Fibroblast of skin of left biceps (primary cell): ENCODE measurements at regions not wholly inside any gene's neighbourhood (a gene's known extent, or its start where the extent isn't known, plus 50 kb on each side); places are given as distances from the start of the nearest gene placed in this dataset.
A peak's percentile ranks its signal among the peaks of the same experiment; 100 is the strongest.

Source experiments
- DNase-seq, 2 experiments: peaks; one replicate each; pipeline ENCODE4 v3.0.0-alpha.2; 2013; ENCODE audit warnings: low read depth in 2 of 2

DNA sequence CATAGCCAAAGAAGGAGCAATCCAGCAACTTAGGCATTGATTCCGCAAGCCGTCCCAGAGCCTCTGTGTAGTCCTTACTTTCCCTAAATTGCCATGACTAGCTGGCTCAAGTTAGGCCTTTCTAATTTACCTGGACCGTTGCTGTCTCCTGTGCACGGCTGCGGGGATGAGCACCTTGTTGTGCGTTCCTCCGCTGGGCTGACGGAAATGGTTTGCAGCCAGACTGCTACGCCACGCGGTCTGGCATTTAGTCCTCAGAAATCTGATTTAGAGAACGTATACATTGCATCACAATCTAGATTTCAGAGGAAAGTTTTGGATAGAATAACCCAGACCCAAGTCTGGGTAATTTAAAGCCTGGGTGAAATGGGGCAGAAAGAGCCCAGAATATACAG is 133.2 kb upstream of the ARHGAP5 start:
- no peak for DNase-seq

DNA sequence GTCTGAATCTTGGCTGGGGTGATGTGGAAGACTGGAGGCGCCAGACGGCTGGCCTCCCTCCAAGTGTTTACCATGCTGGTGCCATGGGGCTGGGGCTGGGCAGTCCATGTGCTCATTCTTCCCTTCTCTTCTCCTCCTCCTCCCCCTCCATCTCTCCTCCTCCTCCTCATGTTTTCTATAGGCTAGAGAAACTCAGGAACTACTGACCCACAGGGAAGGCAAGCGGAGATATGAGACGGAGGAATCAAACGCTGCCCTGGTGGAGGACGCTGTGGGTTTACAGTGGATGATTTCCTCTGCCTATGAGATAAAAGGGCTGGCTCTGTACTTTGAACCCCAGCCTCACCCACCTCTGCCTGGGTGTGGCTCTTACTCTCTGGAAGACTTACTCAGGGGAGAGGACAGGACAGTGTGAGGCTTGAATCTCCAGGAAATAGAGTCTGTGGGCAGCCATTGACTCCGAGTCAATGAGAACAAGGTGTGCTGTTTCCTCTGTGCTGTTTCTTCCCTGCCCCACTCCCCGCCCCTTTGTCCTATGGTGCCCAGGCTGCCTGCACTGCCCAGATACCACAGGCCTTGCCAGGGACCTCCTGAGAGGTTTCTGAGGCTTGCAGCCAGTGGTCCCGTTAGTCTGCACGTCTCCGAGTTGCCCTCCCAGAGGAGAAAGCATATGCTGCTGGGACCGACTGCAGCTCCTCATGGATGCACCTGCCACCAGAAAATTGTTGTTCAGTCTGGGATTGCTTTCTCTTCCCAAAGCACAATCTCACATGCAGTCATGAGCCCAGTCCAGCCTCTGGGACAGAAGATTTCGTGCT is 132.6 kb upstream of the ARHGAP5 start:
- DNase-seq = no peak

DNA sequence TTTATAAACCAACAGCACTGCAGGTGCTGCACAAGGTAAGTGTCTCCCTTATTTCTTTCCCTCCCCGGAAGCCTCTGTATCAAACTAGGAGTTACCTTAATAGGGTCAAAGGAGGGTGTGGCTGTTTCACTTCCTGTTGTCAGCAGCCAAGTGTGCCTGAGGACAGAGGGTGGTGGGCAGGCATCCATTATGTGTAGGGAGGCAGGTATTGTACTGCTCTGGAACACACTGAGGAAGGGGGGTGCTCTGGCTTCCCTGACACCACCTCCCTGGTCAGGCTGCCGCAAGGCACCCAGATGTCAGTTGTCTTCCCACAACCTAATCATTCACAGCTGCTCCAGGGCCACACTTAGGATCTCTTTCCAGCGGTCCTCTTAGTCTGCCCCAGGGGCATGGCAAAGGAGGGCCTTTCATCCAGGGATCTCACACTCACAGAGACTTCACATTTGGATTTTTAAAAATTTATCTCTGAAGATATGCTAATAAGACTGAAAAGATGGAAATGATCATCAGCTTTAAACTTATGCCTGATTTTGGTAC is 132.0 kb upstream of the ARHGAP5 start:
- DNase-seq = no peak

DNA sequence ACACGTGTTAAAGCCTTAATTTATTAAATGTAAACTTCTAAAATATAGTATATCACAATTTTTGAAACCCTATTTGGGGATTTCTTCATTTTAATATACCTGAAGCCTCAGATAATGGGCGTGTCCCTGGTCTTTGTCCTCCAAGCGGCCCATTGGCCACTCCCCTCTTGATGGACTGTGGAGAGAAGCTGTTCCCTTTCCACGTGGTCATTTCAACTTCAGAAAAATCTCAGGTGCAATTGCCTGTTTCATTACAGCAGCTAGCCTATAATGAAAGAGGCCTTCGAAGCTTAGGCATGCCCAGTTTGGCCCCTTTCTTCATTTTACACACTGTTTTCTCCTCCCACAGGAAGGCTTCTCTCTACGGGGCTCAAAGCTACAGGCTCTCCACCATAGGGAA is 131.4 kb upstream of the ARHGAP5 start:
- DNase-seq = no peak

DNA sequence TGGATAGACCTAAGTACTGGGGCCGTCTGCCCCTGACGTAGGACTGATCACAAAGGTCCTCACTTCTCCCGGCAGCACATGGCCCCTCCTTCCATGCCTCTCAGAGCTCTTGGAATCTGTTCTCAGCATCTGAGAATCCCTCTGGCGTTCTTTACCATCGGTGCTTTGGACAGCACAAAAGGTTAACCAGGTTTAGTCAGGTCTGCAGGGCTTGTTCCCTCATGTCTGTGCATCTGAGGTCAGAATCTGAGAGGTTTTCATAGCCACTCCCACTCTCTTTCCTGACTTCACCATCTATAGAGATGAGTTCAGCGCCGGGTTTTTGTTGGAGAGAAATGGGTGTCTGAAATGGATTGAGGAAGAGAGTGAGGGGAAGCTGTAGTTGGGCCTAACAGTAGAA is 130.0 kb upstream of the ARHGAP5 start:
- no peak for DNase-seq

DNA sequence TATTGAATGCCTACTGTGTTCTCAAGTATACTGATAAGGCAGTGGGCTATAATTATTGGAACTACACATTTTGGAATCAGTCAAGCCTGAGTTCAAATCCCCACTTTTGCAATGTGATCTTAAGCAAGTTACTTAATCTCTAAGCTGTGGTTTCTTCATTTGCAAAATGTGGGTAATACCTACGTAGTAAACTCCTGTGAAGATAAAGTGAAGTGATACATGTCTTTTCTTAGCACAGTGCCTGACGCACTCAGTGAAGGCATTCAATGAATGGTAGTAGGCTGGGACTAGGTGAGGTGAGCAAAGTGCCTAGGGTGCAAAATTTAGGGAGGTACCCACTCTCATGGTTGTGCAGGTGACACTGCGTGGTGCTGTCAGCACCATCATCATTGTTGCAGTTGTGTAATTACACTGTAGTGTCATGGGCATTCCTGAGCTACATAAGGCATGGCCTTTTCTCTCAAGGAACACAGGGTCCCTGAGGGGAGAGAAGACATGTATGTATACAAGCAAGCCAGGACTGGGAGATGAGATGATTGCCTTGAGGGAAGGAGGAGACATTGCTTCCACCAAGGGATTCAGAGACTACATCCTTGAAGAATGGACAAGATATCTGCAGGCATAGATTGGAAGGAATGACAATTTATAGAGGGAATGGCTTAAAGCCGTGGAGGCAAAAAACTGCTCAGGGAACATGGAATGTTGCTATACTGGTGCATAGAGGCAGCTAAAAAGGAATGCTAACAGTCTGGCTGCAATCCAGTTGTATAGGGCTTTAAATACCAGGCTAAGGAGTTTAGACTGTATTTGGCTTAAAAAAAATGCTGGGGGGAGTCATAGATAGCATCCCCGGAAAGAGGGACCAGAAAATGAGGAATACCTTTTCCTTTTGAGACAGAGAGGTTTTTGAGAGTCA is 129.2 kb upstream of the ARHGAP5 start:
- DNase-seq = no peak

DNA sequence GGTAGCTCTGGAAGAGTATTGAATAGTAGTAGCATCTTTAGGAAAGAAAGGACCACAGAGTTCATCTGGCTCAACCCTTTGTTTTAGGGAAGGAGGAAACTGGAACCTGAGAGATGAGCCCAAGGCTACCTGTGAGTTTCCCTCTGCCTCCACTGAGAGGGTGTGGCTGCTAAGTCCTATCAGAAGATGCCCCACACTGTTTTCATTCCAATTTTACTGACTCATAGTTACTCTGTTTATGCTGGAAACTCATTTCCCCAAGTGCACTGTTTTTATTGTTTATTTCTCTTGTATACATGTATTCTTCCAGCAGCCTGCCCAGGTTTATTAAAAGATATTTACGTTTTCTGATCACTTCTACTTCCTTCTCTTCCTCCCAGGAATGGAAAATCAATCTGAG is 127.4 kb upstream of the ARHGAP5 start:
- DNase-seq = no peak

DNA sequence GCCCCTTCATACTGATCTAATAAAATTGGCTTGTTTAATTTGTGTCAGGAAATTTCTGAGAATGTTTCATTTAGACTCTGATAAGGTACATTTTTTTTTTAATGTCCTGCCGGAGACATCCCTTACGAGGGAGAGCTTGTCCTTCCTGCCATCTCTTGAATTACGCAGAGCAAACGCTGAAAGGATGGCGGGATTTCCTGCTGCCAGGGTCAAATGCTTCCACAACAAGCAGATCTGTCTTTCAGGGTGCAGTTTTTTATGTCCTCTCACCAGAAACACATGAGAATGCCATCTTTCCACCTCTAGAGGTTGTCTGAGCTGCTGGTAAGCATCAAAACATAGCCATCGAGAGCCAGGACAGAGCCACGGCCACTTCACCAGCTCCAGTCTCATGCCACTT is 126.8 kb upstream of the ARHGAP5 start:
- DNase-seq = no peak

DNA sequence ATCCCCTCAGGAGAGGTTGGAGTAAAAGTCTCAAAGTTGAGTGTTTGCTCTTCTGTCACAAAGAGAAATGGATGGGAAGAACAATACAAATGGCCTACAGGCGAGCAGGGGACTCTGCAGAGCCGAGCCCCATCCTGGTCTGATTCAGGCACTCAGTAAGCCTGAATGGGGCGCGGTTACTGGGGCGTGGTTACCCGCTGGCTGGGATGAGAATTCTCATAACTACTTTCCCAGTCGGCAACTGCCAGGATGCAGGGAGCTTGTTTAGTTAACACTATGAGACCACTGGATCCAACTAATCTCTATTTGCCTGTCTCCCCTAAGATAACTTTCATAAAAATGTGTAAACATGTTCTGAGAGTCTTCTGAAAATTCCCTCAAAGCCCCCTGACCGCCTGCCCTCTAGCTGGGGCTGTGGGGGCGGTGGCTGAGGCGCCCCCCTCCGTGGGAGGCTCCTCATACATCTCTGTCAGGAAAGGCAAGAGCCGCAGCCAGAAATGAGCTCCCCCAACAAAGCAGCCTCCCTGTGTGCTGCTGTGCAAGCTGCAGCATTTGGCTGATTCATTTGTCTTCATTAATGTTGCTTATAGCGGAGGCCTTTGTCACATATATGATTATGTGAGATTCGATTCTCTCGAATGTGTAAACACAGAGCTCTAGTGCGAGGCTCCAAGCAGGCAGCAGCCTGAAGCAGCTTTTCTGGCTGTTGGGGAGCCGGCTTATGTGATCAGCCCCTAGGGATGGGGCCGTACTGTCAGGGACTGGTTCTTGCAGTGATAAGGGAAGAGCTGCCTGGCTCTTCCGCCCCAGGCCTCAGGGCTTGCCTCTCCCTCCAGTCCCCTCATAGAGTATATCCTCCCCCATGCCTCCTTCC is 126.1 kb upstream of the ARHGAP5 start:
- DNase-seq = peak in 1 of 2 experiments; percentile 44

DNA sequence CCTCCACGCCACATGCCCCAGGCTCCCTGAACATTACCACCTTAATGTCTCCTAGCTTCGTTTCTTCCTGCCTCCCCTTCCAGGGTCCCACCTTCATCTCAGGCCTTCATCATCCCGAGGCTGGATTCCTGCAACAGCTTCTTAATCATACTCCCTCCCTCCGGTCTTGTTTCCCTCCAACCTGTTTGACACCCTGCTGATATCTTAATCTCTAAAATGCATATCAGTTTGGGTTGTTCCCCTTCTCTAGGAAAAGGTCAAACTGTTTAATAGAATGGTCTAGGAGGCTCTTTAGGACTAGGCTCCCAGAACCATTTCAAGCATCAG is 125.5 kb upstream of the ARHGAP5 start:
- DNase-seq = no peak

DNA sequence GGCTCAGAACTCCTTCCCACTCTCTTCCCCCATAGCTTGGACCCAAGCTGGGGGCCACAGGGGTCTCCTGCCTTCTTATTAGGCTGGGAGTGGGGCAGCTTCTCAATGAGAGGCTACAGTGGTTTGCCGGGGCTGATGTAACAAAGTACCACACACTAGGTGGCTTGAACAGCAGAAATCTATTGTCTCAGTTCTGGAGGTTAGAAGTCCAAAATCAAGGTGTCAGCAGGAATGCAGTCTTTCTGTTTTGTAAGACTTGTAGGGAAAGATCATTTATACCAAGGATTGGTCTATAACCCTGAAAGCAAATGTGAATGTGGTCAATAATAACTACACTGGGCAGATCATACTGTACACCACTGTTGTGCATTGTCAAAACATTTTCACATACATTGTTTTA is 124.5 kb upstream of the ARHGAP5 start:
- no peak for DNase-seq

DNA sequence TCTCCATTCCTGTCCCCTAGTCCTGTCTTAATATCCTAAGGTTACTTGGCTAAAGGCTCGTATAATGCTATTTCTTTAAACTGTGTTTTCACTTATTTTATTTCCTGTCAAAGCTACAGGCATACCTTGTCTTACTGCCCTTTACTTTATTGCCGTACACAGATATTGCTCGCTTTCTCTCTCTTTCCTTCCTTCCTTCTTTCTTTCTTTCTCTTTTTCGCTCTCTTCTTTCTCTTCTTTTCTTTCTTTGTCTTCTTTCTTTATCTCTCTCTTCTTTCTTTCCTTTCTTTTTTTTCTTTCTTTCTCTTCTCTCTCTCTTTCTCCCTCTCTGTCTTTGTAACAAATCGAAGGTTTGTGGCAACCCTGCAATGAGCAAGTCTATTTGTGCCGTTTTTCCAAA is 123.9 kb upstream of the ARHGAP5 start:
- no peak for DNase-seq

DNA sequence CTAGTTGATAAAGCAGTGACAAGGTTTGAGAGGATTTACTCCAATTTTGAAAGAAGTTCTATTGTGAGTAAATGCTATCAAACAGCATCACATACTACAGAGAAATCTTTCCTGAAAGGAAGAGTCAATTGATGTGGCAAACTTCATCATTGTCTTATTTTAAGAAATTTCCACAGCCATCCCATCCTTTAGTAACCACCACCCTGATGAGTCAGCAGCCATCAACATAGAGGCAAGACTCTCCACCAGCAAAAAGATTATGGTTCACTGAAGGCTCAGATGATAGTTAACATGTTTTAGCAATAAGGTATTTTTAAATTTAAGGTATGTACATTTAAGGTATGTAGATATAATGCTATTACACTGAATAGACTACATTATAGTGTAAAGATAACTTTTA is 122.1 kb upstream of the ARHGAP5 start:
- DNase-seq = no peak

DNA sequence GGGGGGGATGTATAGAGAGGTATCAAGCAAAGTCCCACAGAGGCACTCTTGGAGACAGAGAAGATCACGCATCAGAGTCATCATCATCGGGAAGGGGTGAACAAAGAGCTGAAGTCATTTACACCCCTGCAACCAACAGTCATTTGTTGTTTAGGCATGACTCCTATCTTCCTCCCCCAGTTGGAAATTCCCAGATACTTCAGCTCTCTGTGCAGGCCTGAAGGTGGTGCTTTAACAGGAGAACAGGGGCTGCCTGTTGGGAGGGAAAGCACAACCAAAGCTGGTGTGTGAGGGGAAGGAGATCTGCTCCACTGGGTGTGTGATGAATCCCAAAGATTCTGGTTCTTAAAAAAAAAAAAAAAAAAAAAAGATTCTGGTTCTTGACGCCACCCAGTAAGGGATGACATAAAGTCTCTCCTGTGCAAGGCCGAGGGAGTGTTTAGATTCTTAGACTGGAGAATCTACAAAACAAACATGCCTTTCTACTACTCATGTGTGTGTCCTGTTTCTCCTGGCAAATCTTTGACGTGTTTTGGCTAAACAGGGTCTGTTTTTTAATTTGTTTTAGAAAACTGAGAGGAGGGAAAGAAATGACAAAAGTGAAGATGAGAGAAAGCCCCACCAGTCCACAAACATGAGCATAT is 121.0 kb upstream of the ARHGAP5 start:
- DNase-seq = no peak

DNA sequence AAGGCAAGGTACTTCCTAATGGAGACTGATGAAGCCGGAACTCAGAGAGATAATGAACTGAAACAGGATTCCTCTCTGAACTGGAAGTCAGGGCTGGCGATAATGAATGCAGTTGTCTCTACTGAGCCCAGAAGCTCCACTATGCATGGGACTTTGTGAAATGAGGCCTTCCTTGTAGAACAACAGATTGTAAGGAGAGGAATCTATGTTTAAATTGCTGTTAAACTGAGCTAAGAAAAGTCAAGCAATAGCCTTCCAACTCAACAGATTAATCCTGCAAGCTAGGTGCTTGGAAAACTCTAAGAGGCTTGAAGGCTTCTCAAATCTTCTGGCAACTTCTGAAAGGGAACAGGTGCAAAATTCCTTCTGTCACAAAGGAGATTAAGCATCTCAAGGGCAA is 119.5 kb upstream of the ARHGAP5 start:
- DNase-seq = no peak

DNA sequence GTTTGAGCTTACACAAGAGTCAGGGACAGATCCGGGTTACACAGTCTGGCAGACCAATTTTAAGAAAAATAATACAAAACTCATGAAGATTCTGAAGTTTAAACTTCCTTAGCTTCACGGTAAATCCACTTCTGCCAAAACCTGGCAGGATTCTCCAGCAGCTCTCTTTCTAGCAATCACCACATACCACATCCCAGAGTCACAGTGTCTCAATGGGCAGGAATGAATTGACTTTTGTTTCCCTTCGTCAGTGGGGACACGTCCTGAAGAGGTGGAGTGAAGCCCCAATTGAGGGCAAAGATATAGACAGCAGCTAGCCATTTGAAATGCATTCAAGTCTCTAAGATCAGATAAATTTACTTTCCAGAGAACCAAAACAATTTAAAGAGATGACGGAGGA is 117.1 kb upstream of the ARHGAP5 start:
- DNase-seq = no peak

DNA sequence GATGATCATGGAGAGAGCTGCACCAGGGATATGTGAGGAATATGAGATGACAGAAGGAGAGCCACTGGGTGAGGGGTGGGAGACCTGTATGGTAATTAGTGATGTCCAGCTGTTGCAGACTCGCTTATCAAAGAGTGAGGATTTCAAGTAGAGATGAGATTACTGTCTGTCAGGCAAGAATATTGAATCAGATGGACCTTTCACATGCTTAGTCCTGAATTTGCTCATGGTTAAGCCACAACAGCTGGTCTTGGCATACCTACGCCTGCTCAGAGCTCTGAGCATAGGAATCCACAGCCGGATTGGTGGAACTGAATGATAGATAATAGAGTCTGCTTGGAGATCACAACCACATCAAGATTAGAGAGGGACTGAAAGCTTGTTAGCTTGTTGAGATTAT is 115.2 kb upstream of the ARHGAP5 start:
- no peak for DNase-seq

DNA sequence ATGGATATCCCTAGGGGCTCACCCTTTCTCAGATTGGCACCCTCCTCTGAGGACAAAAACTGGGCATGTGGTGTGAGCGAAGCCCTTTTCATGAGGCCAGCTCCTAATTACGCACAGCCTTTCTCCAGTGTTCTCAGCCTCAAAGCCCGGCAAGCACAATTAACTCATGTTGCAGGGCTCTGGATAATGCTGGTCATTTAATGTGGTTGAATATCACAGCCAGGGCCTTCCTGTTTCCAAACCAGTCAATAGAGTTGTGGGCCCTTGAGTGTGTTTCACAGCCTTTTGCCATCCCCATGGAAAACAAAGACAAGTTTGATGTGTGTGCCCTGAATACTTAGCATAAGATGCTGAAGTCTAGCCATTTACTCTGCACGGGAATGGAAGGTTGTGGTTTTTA is 114.2 kb upstream of the ARHGAP5 start:
- no peak for DNase-seq

DNA sequence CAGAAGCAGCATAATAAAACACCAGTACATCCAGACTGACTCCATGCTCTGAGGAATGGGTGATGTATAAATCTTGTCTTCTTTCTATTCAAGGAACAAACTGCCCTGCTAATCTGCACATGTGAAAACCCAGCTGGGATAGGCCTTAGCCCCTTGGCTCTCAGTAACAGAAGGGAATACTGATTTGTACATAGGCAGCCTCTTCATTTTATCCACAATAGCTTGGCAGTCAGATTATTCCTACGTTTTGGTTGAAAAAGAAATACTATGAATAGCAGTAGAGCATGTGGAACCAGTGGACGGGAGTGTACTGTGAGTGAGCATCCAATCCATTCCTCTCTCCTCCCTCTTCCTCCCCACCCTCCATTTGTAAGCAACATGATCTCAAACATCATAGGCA is 113.5 kb upstream of the ARHGAP5 start:
- DNase-seq = no peak

DNA sequence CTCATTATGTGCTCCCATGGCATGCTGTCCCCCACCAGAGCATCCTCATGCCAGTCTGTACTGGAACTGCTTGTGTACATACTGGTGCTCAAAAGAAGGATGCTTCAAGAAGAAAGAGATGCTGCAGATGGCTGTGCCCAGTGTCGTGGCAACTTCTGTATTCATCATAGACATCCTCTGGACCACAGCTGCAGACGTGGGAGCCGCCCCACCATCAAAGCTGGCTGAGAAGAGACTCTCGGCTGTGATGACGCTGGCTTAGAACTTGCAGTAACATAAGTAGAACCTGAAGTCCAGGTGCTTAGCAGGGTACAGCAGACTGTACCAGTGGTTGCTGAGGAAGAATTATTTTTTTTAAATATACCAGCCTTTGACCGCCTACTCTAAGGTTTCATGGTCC is 112.6 kb upstream of the ARHGAP5 start:
- no peak for DNase-seq

DNA sequence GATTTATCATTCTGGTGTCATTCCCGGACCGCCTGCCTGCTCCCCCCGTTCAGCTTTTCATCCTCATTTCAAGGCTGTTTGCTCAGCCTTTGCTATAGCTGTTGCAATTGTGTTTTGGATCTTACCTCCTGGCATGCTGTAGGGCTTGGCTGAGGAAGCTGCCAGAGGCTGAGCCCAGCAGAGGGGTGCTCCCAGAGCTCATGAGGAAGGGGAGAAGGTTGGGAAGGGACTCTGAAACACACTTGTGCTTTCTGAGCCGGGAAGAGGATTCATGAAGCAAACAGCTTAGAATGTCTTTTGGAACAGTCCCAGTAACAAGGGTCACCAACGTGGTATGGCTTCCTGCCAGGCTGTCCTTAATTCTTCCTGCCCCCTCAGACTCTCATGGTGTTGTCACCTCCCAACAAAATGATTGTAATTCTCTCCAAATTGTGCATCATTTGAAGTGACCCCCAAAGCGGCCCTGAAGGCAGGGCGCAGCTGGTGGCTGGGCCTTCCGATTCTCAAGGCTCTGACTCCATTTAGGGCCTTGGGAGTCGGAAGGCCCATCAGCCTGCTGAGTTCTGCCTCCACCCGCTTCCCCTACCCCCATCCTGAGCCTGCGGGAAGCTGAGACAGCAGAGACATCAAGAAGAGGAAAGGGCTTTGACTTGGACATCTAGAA is 111.9 kb upstream of the ARHGAP5 start:
- no peak for DNase-seq
